Ovary (tissue), 3 donors: ENCODE measurements at regions not wholly inside any gene's neighbourhood (a gene's known extent, or its start where the extent isn't known, plus 50 kb on each side); places are given as distances from the start of the nearest gene placed in this dataset.

Source experiments
- EP300 ChIP-seq: sonication (generic); formaldehyde crosslinking; IDR thresholded peaks from one replicate; pipeline ENCODE4 v1.6.1; 2017; ENCODE audit warnings: antibody characterized with exemption
- POLR2A ChIP-seq: fragments of 450-650 bp; IDR thresholded peaks from one replicate; pipeline ENCODE4 v1.6.1; 2017; ENCODE audit warnings: antibody characterized with exemption, mild to moderate bottlenecking, moderate library complexity
- TF ChIP-seq, protein P1 (sequence below), 3 donors: fragments of 450-650 bp in 2 of 3; fragments of 200-600 bp in 1 of 3; IDR thresholded peaks; one replicate each; pipeline versions ENCODE4 v1.5.1 to v1.8.0; 2016 to 2022; ENCODE audit warnings: antibody characterized with exemption in 3 of 3, mild to moderate bottlenecking in 1 of 3
- donor health status: DM: no; HTN: no; CAD: no.

DNA sequence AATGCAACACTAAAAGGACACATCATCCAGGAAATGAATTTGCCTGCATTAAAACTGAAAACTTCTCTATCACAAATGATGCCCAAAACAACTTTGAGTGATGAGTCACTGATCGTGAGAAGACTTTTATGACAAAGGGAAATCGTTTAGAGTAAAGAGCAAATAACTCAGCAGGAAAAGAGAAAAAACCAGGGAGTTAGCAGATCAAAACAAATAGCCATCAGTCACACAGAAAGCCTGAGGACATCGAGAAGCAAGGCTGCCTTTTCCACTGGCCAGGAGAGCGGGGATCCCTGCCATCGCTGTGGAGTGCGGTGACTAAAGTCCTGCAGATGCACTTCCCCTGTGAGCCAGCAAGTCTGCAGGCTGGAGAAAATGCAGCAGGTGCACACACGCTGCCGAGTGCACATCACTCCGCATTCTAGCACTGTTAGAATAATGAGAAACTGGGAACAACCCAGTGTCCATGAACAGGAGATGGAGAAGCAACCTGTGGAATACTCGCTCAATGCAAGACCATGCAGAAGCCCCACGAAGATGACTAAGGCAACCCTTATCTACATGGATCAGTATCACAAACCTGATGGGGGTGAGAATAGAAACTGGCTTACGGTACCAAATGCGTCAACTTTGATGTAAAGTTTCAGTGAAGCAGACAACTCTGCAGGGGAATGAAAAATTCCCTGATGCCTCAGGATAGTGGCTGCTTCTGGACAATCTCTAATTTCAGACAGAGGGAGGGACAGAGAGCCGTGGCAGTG, 86.4 kb downstream of the NSMCE3 start:
- TF ChIP-seq, protein P1, sequence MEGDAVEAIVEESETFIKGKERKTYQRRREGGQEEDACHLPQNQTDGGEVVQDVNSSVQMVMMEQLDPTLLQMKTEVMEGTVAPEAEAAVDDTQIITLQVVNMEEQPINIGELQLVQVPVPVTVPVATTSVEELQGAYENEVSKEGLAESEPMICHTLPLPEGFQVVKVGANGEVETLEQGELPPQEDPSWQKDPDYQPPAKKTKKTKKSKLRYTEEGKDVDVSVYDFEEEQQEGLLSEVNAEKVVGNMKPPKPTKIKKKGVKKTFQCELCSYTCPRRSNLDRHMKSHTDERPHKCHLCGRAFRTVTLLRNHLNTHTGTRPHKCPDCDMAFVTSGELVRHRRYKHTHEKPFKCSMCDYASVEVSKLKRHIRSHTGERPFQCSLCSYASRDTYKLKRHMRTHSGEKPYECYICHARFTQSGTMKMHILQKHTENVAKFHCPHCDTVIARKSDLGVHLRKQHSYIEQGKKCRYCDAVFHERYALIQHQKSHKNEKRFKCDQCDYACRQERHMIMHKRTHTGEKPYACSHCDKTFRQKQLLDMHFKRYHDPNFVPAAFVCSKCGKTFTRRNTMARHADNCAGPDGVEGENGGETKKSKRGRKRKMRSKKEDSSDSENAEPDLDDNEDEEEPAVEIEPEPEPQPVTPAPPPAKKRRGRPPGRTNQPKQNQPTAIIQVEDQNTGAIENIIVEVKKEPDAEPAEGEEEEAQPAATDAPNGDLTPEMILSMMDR (IDR thresholded peaks at IDR 0.05), result no peak
- TF ChIP-seq POLR2A (no peak), EP300 (no peak)
